NCI-H1105 (cell line): ENCODE measurements at regions not wholly inside any gene's neighbourhood (a gene's known extent, or its start where the extent isn't known, plus 50 kb on each side); places are given as distances from the start of the nearest gene placed in this dataset.

Experiments
- DNase-seq: peaks from one replicate; lab custom pipeline; 2025; lab: John Stamatoyannopoulos, UW

GRCh38 chr1:182193908-182194550 is 132.5 kb upstream of the ZNF648 start:
- no peak for DNase-seq

GRCh38 chr1:182192966-182193365 is 131.5 kb upstream of the ZNF648 start:
- no peak for DNase-seq

GRCh38 chr1:182192215-182192614 is 130.7 kb upstream of the ZNF648 start:
- DNase-seq = no peak

- DNase-seq = no peak
Measured at GRCh38 chr1:182191381-182192115, 130.0 kb upstream of the ZNF648 start.

- DNase-seq = no peak
Measured at GRCh38 chr1:182189535-182190066, 128.1 kb upstream of the ZNF648 start.

- no peak for DNase-seq
Measured at GRCh38 chr1:182186757-182187146, 125.2 kb upstream of the ZNF648 start.

- no peak for DNase-seq
Measured at GRCh38 chr1:182185842-182186756, 124.6 kb upstream of the ZNF648 start.

GRCh38 chr1:182185136-182185535 is 123.6 kb upstream of the ZNF648 start:
- no peak for DNase-seq

- DNase-seq = no peak
Measured at GRCh38 chr1:182183606-182184005, 122.1 kb upstream of the ZNF648 start.

GRCh38 chr1:182182311-182182710 is 120.8 kb upstream of the ZNF648 start:
- no peak for DNase-seq

GRCh38 chr1:182181167-182181572 is 119.7 kb upstream of the ZNF648 start:
- no peak for DNase-seq

GRCh38 chr1:182175361-182175931 is 113.9 kb upstream of the ZNF648 start:
- peak; percentile 68 for DNase-seq

GRCh38 chr1:182174513-182174855 is 113.0 kb upstream of the ZNF648 start:
- DNase-seq = no peak

- DNase-seq = no peak
Measured at GRCh38 chr1:182173808-182174512, 112.4 kb upstream of the ZNF648 start.

- no peak for DNase-seq
Measured at GRCh38 chr1:182172699-182173098, 111.2 kb upstream of the ZNF648 start.

GRCh38 chr1:182170891-182171461 is 109.5 kb upstream of the ZNF648 start:
- no peak for DNase-seq

GRCh38 chr1:182169203-182169602 is 107.7 kb upstream of the ZNF648 start:
- DNase-seq = no peak

- no peak for DNase-seq
Measured at GRCh38 chr1:182166750-182167149, 105.2 kb upstream of the ZNF648 start.

- no peak for DNase-seq
Measured at GRCh38 chr1:182166321-182166720, 104.8 kb upstream of the ZNF648 start.

GRCh38 chr1:182164273-182164672 is 102.8 kb upstream of the ZNF648 start:
- DNase-seq = no peak

- DNase-seq = no peak
Measured at GRCh38 chr1:182163821-182164223, 102.3 kb upstream of the ZNF648 start.
